ENCODE measurements at regions not wholly inside any gene's neighbourhood (a gene's known extent, or its start where the extent isn't known, plus 50 kb on each side); places are given as distances from the start of the nearest gene placed in this dataset.

DNA sequence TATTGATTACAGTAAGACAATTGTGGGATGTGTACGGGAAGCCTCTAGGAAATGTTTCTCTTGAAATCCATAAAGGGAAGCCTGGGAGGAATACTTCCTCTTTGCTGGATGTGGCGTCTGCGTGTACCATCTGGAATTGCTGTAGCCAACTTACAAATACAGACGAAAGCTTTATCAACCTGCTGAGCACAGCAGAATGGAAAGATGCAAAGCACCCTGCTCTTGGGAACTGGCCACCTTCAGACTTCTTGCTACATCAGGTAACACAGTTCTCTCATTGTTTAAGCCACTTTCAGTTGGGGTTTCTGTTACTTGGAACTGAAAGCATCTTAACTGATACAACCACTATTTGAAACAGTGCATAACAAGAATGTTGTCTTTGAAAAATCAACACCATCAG, 213.8 kb downstream of the HRH4 start:
- H3K27ac ChIP-seq, result no peak overlapping the region

DNA sequence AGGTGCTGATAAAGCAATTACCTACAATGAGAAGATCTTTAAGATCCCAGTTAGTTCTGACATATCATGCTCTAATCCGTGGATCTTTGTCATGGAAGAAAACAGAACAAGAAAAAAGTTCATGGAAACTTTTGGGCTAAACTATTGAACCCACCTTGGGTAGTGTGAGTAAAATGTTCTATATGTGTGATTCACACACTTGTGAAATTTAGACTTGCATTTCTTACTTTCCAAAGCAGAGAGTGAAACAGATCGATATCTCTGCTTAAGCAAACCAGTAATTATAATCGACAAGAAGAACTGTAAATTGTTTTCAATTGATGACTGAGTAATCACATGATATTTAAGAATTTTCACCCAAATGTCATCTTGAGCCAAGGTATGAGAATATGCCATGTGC, 214.2 kb downstream of the HRH4 start:
- no peak overlapping the region for H3K27ac ChIP-seq
- TF ChIP-seq, protein P1, sequence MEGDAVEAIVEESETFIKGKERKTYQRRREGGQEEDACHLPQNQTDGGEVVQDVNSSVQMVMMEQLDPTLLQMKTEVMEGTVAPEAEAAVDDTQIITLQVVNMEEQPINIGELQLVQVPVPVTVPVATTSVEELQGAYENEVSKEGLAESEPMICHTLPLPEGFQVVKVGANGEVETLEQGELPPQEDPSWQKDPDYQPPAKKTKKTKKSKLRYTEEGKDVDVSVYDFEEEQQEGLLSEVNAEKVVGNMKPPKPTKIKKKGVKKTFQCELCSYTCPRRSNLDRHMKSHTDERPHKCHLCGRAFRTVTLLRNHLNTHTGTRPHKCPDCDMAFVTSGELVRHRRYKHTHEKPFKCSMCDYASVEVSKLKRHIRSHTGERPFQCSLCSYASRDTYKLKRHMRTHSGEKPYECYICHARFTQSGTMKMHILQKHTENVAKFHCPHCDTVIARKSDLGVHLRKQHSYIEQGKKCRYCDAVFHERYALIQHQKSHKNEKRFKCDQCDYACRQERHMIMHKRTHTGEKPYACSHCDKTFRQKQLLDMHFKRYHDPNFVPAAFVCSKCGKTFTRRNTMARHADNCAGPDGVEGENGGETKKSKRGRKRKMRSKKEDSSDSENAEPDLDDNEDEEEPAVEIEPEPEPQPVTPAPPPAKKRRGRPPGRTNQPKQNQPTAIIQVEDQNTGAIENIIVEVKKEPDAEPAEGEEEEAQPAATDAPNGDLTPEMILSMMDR (IDR thresholded peaks at IDR 0.05), result no peak
- TF ChIP-seq ZFX (IDR thresholded peaks at IDR 0.05; ENCODE audit: borderline replicate concordance), result no peak

More for the DNA sequence above, 213.8 kb downstream of the HRH4 start:
- TF ChIP-seq, protein P1 (IDR thresholded peaks at IDR 0.05), result no peak
- no peak for TF ChIP-seq ZFX (IDR thresholded peaks at IDR 0.05; ENCODE audit: borderline replicate concordance)

GRCh38 chr18:24677011-24677410, 216.6 kb downstream of the HRH4 start:
- TF ChIP-seq, protein P1 (IDR thresholded peaks at IDR 0.05), result no peak
- no peak for TF ChIP-seq ZFX (IDR thresholded peaks at IDR 0.05; ENCODE audit: borderline replicate concordance)

GRCh38 chr18:24678107-24678506, 217.7 kb downstream of the HRH4 start:
- no peak overlapping the region for H3K27ac ChIP-seq
- no peak for TF ChIP-seq ZFX (IDR thresholded peaks at IDR 0.05; ENCODE audit: borderline replicate concordance)
- TF ChIP-seq, protein P1 (IDR thresholded peaks at IDR 0.05), result no peak

More at GRCh38 chr18:24677011-24677410, 216.6 kb downstream of the HRH4 start:
- no peak overlapping the region for H3K27ac ChIP-seq

- no peak for TF ChIP-seq ZFX (IDR thresholded peaks at IDR 0.05; ENCODE audit: borderline replicate concordance)
- TF ChIP-seq, protein P1 (IDR thresholded peaks at IDR 0.05), result no peak
- H3K27ac ChIP-seq, result no peak overlapping the region
Observed at GRCh38 chr18:24678626-24679025, 218.2 kb downstream of the HRH4 start.

DNA sequence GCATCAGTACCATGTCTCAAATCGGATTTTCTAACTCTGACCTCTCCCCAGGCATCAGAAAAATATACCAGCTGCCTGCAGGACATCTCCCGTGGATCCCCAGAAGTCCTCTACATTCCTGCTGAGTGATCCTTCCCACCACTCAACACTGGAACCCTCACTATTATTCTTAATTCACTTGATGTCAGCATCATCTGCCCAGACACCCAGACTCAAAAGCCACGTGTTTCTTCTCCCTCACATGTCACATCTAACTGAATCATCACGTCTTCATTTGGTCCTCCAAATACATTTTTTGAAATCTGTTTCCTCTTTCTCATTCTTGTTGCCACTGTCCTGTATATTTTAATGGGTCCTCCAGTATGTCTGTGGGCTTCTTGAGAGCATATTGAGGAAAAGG, 218.6 kb downstream of the HRH4 start:
- TF ChIP-seq ZFX (IDR thresholded peaks at IDR 0.05; ENCODE audit: borderline replicate concordance), result no peak
- TF ChIP-seq, protein P1 (IDR thresholded peaks at IDR 0.05), result no peak
- H3K27ac ChIP-seq, result no peak overlapping the region

DNA sequence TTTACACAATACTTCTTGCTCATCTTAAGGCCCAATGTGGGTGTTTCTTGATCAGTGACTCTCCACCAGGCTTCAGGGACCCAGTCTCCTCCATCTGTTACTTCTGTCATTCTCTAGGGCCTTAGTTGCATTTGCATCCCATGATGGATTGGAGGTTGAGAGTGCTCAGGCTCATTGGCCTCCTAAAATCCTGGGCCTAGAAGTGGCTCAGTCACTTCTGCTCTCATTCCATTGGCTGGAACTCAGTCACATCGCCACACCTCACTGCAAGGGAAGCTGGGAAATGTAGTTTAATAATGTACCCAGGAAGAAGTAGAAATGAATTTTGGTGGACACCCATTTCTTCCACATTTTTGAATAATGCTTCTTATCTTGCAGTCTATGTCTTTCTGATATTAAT, 223.5 kb downstream of the HRH4 start:
- TF ChIP-seq, protein P1 (IDR thresholded peaks at IDR 0.05), result no peak
- no peak for TF ChIP-seq ZFX (IDR thresholded peaks at IDR 0.05; ENCODE audit: borderline replicate concordance)
- H3K27ac ChIP-seq, result no peak overlapping the region

All from 22Rv1 (cell line).